SK-N-SH (cell line): ENCODE measurements at regions not wholly inside any gene's neighbourhood (a gene's known extent, or its start where the extent isn't known, plus 50 kb on each side); places are given as distances from the start of the nearest gene placed in this dataset.

ENCODE experiments used
- CTCF ChIA-PET: fragments of 300-600, 350-600 bp; formaldehyde crosslinking; extraction: SDS; loops from one replicate; lab custom pipeline; 2021; lab: Yijun Ruan, JAX
- POLR2A ChIA-PET: fragments of 350-600 bp; sonication (Branson Sonifier 250); formaldehyde crosslinking; extraction: SDS; loops from one replicate; lab custom pipeline; 2020; ENCODE audit warnings: antibody characterized with exemption, inconsistent platforms; lab: Yijun Ruan, JAX
- DNase-seq: peaks from one replicate; pipeline ENCODE4 v3.0.0; 2012
- H2AFZ ChIP-seq: fragments of 200-600 bp; sonication (generic); 2 replicates; pipeline ENCODE4 v1.8.1; 2016; ENCODE audit warnings: antibody characterized with exemption, mild to moderate bottlenecking, low read depth
- H3F3A ChIP-seq: fragments of 200-600 bp; sonication (generic); replicated peaks from 2 replicates; pipeline ENCODE3; 2016; ENCODE audit warnings: antibody characterized with exemption, mild to moderate bottlenecking; ENCODE audit not compliant: insufficient read depth
- H3K27ac ChIP-seq, 2 experiments: fragments of 200-500 bp in 1 of 2; fragments of 200-600 bp in 1 of 2; sonication (Bioruptor generic) in 1 of 2; sonication (generic), shearing (Covaris generic) in 1 of 2; 2 replicates each; pipeline versions ENCODE4 v1.5.1 to v1.6.1; 2014 to 2016; ENCODE audit warnings: low read depth in 2 of 2, inconsistent platforms in 1 of 2, low read length in 1 of 2, mild to moderate bottlenecking in 1 of 2, mixed read lengths in 1 of 2
- H3K27me3 ChIP-seq: fragments of 200-600 bp; sonication (generic), shearing (Covaris generic); 2 replicates; pipeline ENCODE4 v1.6.1; 2016; ENCODE audit warnings: mixed run types; ENCODE audit not compliant: insufficient read depth
- H3K36me3 ChIP-seq, 2 experiments: fragments of 200-500 bp in 1 of 2; fragments of 200-600 bp in 1 of 2; sonication (Bioruptor generic) in 1 of 2; sonication (generic) in 1 of 2; replicated peaks in 1 of 2; 2 replicates each; pipeline versions ENCODE3 to v1.5.1; 2014 to 2016; ENCODE audit warnings: low read length in 1 of 2, mild to moderate bottlenecking in 1 of 2; ENCODE audit not compliant: insufficient read depth in 2 of 2, control insufficient read depth in 1 of 2
- H3K4me1 ChIP-seq, 2 experiments: fragments of 200-500 bp in 1 of 2; fragments of 200-600 bp in 1 of 2; sonication (Bioruptor generic) in 1 of 2; sonication (generic), shearing (Covaris generic) in 1 of 2; 2 replicates each; pipeline versions ENCODE4 v1.5.1 to v1.6.1; 2014 to 2016; ENCODE audit warnings: low read depth in 1 of 2, low read length in 1 of 2, mixed run types in 1 of 2; ENCODE audit not compliant: insufficient read depth in 2 of 2, control insufficient read depth in 1 of 2
- H3K4me2 ChIP-seq: fragments of 200-600 bp; sonication (generic), shearing (Covaris generic); 2 replicates; pipeline ENCODE4 v1.6.1; 2017; ENCODE audit warnings: mixed run types
- H3K4me3 ChIP-seq, 2 experiments: fragments of 200-500 bp in 1 of 2; fragments of 200-600 bp in 1 of 2; sonication (Bioruptor generic) in 1 of 2; sonication (generic), shearing (Covaris generic) in 1 of 2; 2 replicates each; pipeline versions ENCODE4 v1.5.1 to v1.8.1; 2014 to 2016; ENCODE audit warnings: low read depth in 2 of 2, inconsistent platforms in 1 of 2, low read length in 1 of 2, mild to moderate bottlenecking in 1 of 2, mixed read lengths in 1 of 2, moderate library complexity in 1 of 2
- H3K79me2 ChIP-seq: fragments of 200-600 bp; sonication (generic); 2 replicates; pipeline ENCODE4 v1.8.1; 2017; ENCODE audit warnings: mild to moderate bottlenecking; ENCODE audit not compliant: insufficient read depth
- H3K9ac ChIP-seq: fragments of 200-600 bp; sonication (generic); 2 replicates; pipeline ENCODE4 v1.6.1; 2017; ENCODE audit warnings: mixed run types
- H3K9me2 ChIP-seq: fragments of 200-600 bp; sonication (generic); 2 replicates; pipeline ENCODE4 v1.6.1; 2017; ENCODE audit warnings: mixed run types
- H3K9me3 ChIP-seq: fragments of 200-600 bp; sonication (generic); 2 replicates; pipeline ENCODE4 v1.6.1; 2017; ENCODE audit warnings: mixed run types, mild to moderate bottlenecking, moderate library complexity
- H4K20me1 ChIP-seq: fragments of 200-600 bp; sonication (generic); 2 replicates; pipeline ENCODE4 v1.6.1; 2017; ENCODE audit warnings: mild to moderate bottlenecking, mixed run types; ENCODE audit not compliant: insufficient read depth
- CHD2 ChIP-seq: fragments of 150-350 bp; IDR thresholded peaks from 2 replicates; pipeline ENCODE4 v1.6.1; 2018; ENCODE audit warnings: low read length; ENCODE audit not compliant: partially characterized antibody
- CTCF ChIP-seq: fragments of 200-600 bp; sonication (generic); IDR thresholded peaks from 2 replicates; pipeline ENCODE4 v1.6.1; 2017; ENCODE audit warnings: antibody characterized with exemption, mild to moderate bottlenecking, moderate library complexity
- FOSL2 ChIP-seq: IDR thresholded peaks from 2 replicates; pipeline ENCODE4 v1.4.0; 2012; ENCODE audit warnings: low read depth, mild to moderate bottlenecking, moderate library complexity, borderline replicate concordance
- GABPA ChIP-seq: IDR thresholded peaks from 2 replicates; pipeline ENCODE4 v1.4.0; 2012; ENCODE audit warnings: low read depth, mild to moderate bottlenecking
- GATA2 ChIP-seq: sonication (generic); formaldehyde crosslinking; IDR thresholded peaks from 2 replicates; pipeline ENCODE4 v1.5.0; 2020; ENCODE audit warnings: mild to moderate bottlenecking, missing genetic modification reagents
- JUND ChIP-seq: IDR thresholded peaks from 2 replicates; pipeline ENCODE4 v1.4.0; 2012
- NRF1 ChIP-seq: IDR thresholded peaks from 2 replicates; pipeline ENCODE4 v1.6.1; 2012; ENCODE audit warnings: low read depth, mild to moderate bottlenecking, low read length
- POLR2AphosphoS5 ChIP-seq: IDR thresholded peaks from 2 replicates; pipeline ENCODE4 v1.6.1; 2012; ENCODE audit warnings: low read depth, low read length
- RAD21 ChIP-seq: IDR thresholded peaks from 2 replicates; pipeline ENCODE4 v1.6.1; 2012; ENCODE audit warnings: mild to moderate bottlenecking, low read length
- REST ChIP-seq: IDR thresholded peaks from 2 replicates; pipeline ENCODE4 v1.6.1; 2012; ENCODE audit warnings: mild to moderate bottlenecking, low read depth, low read length, moderate library complexity
- RFX5 ChIP-seq: IDR thresholded peaks from 2 replicates; pipeline ENCODE4 v1.6.1; 2012; ENCODE audit warnings: mild to moderate bottlenecking, improper control_type of control experiment, low read length
- TEAD4 ChIP-seq: IDR thresholded peaks from 2 replicates; pipeline ENCODE4 v1.4.0; 2012; ENCODE audit warnings: mild to moderate bottlenecking, borderline replicate concordance; ENCODE audit not compliant: insufficient read depth
- USF2 ChIP-seq: fragments of 150-350 bp; IDR thresholded peaks from 2 replicates; pipeline ENCODE4 v1.6.1; 2017; ENCODE audit warnings: antibody characterized with exemption, low read length, low read depth, borderline replicate concordance
- YY1 ChIP-seq: IDR thresholded peaks from 2 replicates; pipeline ENCODE4 v1.4.0; 2012; ENCODE audit warnings: low read depth, mild to moderate bottlenecking
- WGBS: methylation state at CpG from one replicate; pipeline ENCODE4 v1.1.6; 2017; ENCODE audit warnings: low lambda C conversion rate; 5-methylcytosine and 5-hydroxymethylcytosine counted together

- TF ChIP-seq CHD2: no peak
Observed at GRCh38 chr16:79698341-79698753, 97.8 kb upstream of the MAF start (continued).

- H3F3A ChIP-seq: no peaks in the 10 kb centered on the region
- TF ChIP-seq USF2: no peak
- no peak for TF ChIP-seq CTCF
Observed at GRCh38 chr16:79697562-79698112, 97.1 kb upstream of the MAF start.

GRCh38 chr16:79691007-79691406 is 90.5 kb upstream of the MAF start:
- Histone ChIP-seq H3K9ac (no peak overlapping the region), H3K4me1 (no peaks in the 10 kb centered on the region), H3K9me2 (no peaks in the 10 kb centered on the region), H3K36me3 (no peaks in the 10 kb centered on the region), H3K4me2 (no peak overlapping the region), H2AFZ (no peak overlapping the region), H3K9me3 (no peaks in the 10 kb centered on the region; the same call in 1 of the 2 replicates), H3K79me2 (no peaks in the 10 kb centered on the region), H4K20me1 (no peaks in the 10 kb centered on the region)
- POLR2A ChIA-PET: no interaction called here
- 15% methylated on average over 4 of the region's 5 CpGs for WGBS
- CTCF ChIA-PET: no interaction called here
- TF ChIP-seq CTCF (no peak), GATA2 (CRISPR knock-in tag) (no peak), JUND (no peak), TEAD4 (no peak), GABPA (no peak), CHD2 (no peak), YY1 (no peak), POLR2AphosphoS5 (no peak), RAD21 (no peak), FOSL2 (no peak), RFX5 (no peak), REST (no peak), NRF1 (no peak)
- TF ChIP-seq, all 33 proteins: peak for 0
- Histone ChIP-seq H3K27me3 (no peaks in the 10 kb centered on the region), H3K4me3 (no peak overlapping the region), H3F3A (no peaks in the 10 kb centered on the region), H3K27ac (no peak overlapping the region)
- DNase-seq: no peak

More at GRCh38 chr16:79697562-79698112, 97.1 kb upstream of the MAF start:
- no peak for DNase-seq
- H3K4me1 ChIP-seq: no peaks in the 10 kb centered on the region
- H3K36me3 ChIP-seq: no peaks in the 10 kb centered on the region
- no peak overlapping the region for H3K27ac ChIP-seq
- H3K9me3 ChIP-seq: no peaks in the 10 kb centered on the region
- H3K9ac ChIP-seq: no peak overlapping the region
- no peaks in the 10 kb centered on the region for H4K20me1 ChIP-seq
- H2AFZ ChIP-seq: no peak overlapping the region
- no peak overlapping the region for H3K4me3 ChIP-seq
- ChIA-PET POLR2A (no interaction called here), CTCF (no interaction called here)
- H3K9me2 ChIP-seq: no peaks in the 10 kb centered on the region
- no peak overlapping the region for H3K4me2 ChIP-seq
- no peaks in the 10 kb centered on the region for H3K79me2 ChIP-seq
- H3K27me3 ChIP-seq: no peaks in the 10 kb centered on the region
